WERI-Rb-1 (cell line): ENCODE measurements at regions not wholly inside any gene's neighbourhood (a gene's known extent, or its start where the extent isn't known, plus 50 kb on each side); places are given as distances from the start of the nearest gene placed in this dataset.

Source experiments
- DNase-seq: peaks from one replicate; pipeline ENCODE4 v3.0.0-alpha.2; 2020
- H3K27ac ChIP-seq: fragments of 250-450 bp; sonication (Bioruptor Pico); 2 replicates; pipeline ENCODE4 v1.5.1; 2020; ENCODE audit warnings: mild to moderate bottlenecking, moderate library complexity
- H3K27me3 ChIP-seq: fragments of 250-450 bp; sonication (Bioruptor Pico); 2 replicates; pipeline ENCODE4 v1.5.1; 2021; ENCODE audit warnings: mild to moderate bottlenecking, low read depth, moderate library complexity; ENCODE audit not compliant: insufficient read depth, severe bottlenecking
- H3K36me3 ChIP-seq: fragments of 250-450 bp; sonication (Bioruptor Pico); 2 replicates; pipeline ENCODE4 v1.5.1; 2020; ENCODE audit warnings: mild to moderate bottlenecking, moderate library complexity
- H3K4me3 ChIP-seq: 2 replicates; pipeline ENCODE4 v1.5.1; 2011; ENCODE audit warnings: low read depth, mild to moderate bottlenecking, control low read depth, low read length
- H3K9me3 ChIP-seq: fragments of 250-450 bp; sonication (Bioruptor Pico); 2 replicates; pipeline ENCODE4 v1.5.1; 2021; ENCODE audit warnings: mild to moderate bottlenecking, moderate library complexity; ENCODE audit not compliant: severe bottlenecking
- CTCF ChIP-seq: IDR thresholded peaks from 2 replicates; pipeline ENCODE4 v1.5.1; 2011; ENCODE audit warnings: low read depth, mild to moderate bottlenecking, control low read depth, inconsistent platforms, low read length

- Histone ChIP-seq H3K36me3 (no peaks in the 10 kb centered on the region), H3K27me3 (no peaks in the 10 kb centered on the region), H3K9me3 (no peaks in the 10 kb centered on the region), H3K4me3 (no peak overlapping the region), H3K27ac (no peak overlapping the region)
- no peak for DNase-seq
- no peak for TF ChIP-seq CTCF
Measured at GRCh38 chr6:56837322-56837894, 117.5 kb upstream of the BEND6 start.

- Histone ChIP-seq H3K27me3 (no peaks in the 10 kb centered on the region), H3K4me3 (no peak overlapping the region), H3K9me3 (no peaks in the 10 kb centered on the region), H3K36me3 (no peaks in the 10 kb centered on the region), H3K27ac (no peak overlapping the region)
- TF ChIP-seq CTCF, result no peak
- no peak for DNase-seq
Measured at GRCh38 chr6:56835612-56836011, 119.3 kb upstream of the BEND6 start.

DNA sequence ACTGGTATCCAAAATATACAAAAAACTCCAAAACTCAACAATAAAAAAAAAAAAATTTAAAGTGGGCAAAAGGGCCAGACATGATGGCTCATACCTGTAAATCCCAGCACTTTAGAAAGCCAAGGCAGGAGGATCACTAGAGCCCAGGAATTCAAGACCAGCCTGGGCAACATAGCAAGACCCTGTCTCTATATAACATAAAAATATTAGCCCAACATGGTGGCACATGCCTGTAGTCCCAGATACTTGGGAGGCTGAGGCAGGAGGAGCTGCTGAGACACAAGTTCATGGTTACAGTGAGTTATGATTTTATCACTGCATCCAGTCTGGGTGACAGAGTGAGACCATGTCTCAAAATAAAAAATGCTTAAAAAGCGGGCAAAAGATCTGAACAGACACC, 121.0 kb upstream of the BEND6 start:
- H3K36me3 ChIP-seq, result no peaks in the 10 kb centered on the region
- no peak overlapping the region for H3K27ac ChIP-seq
- no peaks in the 10 kb centered on the region for H3K27me3 ChIP-seq
- no peaks in the 10 kb centered on the region for H3K9me3 ChIP-seq
- no peak for TF ChIP-seq CTCF
- DNase-seq, result no peak
- no peak overlapping the region for H3K4me3 ChIP-seq

- no peak for DNase-seq
- Histone ChIP-seq H3K36me3 (no peaks in the 10 kb centered on the region), H3K27me3 (no peaks in the 10 kb centered on the region), H3K4me3 (no peak overlapping the region), H3K9me3 (no peaks in the 10 kb centered on the region), H3K27ac (no peak overlapping the region)
- TF ChIP-seq CTCF, result no peak
Measured at GRCh38 chr6:56833127-56833791, 121.6 kb upstream of the BEND6 start.

- no peak for TF ChIP-seq CTCF
- no peak overlapping the region for H3K27ac ChIP-seq
- no peaks in the 10 kb centered on the region for H3K27me3 ChIP-seq
- no peaks in the 10 kb centered on the region for H3K9me3 ChIP-seq
- H3K4me3 ChIP-seq, result no peak overlapping the region
- H3K36me3 ChIP-seq, result no peaks in the 10 kb centered on the region
- no peak for DNase-seq
Measured at GRCh38 chr6:56832225-56832624, 122.7 kb upstream of the BEND6 start.

- DNase-seq, result no peak
- Histone ChIP-seq H3K27ac (no peak overlapping the region), H3K4me3 (no peak overlapping the region), H3K27me3 (no peaks in the 10 kb centered on the region), H3K9me3 (no peaks in the 10 kb centered on the region), H3K36me3 (no peaks in the 10 kb centered on the region)
- no peak for TF ChIP-seq CTCF
Measured at GRCh38 chr6:56831334-56831733, 123.6 kb upstream of the BEND6 start.
